Hematopoietic multipotent progenitor cell (in vitro differentiated cells): ENCODE measurements at regions not wholly inside any gene's neighbourhood (a gene's known extent, or its start where the extent isn't known, plus 50 kb on each side); places are given as distances from the start of the nearest gene placed in this dataset.
"Not testable (repeated sequence)": the region's sequence is repeated elsewhere in the genome, so short reads cannot be mapped to it uniquely, and the experiment has no call there.

Experiments
- DNase-seq, 3 donors: peaks; one replicate each; pipeline ENCODE4 v3.0.0-alpha.2; 2011 to 2015; ENCODE audit warnings: low read depth in 2 of 3, low spot score in 2 of 3

GRCh38 chr10:65751218-65751617 lies 1174.6 kb upstream of the LRRTM3 start:
- DNase-seq, result no peak

DNA sequence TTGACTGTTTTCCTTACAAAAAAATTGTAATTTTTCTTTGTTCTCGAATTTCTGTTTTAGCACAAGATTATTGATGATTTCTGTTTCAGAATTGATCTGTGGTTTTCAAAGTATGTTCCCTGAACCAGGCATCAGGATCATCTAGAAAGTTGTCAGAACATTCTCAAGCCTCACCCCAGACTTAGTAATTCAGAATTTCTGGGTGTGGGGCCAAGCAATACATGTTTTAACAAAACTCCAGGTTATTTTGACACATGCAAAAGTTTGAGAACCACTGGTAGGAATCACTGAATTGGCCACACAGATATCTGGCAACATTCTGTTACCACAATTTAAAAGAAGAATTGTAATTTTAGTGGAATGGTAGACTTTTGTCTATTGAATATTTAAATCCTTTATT lies 1173.9 kb upstream of the LRRTM3 start:
- DNase-seq, result no peak

DNA sequence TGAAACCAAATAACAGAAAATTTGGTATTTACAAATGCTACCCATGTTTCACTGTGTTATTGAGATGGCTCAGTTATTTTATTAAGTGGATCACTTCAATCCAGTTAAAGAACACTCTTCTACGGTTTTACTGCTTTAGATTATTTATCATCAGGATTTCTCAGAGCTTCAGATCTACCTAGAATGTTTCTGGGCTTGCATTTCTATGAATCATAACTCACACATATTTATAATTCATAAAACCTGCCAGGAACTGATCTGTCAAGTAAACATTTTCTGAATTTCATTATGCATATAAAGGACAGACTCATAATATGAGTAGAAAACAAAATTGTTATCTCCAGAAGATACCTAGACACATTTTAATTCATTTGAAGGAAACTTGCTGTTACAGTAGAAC lies 1172.3 kb upstream of the LRRTM3 start:
- DNase-seq, result no peak

GRCh38 chr10:65754112-65754511 lies 1171.7 kb upstream of the LRRTM3 start:
- no peak for DNase-seq

GRCh38 chr10:65762311-65762710 lies 1163.5 kb upstream of the LRRTM3 start:
- DNase-seq, result no peak

DNA sequence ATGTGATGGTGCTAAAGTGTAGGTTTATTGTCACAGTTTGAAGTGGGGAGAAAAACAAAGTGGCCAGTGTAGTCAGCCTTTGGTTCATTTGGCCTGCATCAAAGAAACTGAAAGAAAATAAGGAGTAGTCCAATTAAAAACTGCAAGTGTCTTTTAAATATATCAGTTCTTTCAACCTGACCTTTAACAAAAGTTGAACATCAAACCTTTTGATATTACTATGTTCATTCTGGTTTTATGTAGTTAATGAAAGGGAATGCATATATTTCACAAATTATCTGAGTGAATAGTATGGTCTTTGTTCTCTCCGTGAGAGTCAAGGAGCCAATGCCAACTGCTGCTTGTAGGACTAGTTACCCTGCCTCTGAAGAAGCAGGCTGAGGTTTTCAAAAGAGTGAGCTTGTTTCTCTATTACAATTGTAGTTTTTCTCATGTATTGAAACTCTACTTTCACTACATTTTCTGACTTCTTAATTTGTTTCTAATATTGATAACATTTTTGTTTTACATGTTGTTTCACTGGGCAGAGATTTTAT lies 1160.8 kb upstream of the LRRTM3 start:
- no peak for DNase-seq

- no peak for DNase-seq
Measured at GRCh38 chr10:65769828-65770227, 1156.0 kb upstream of the LRRTM3 start.

GRCh38 chr10:65778753-65779152 lies 1147.1 kb upstream of the LRRTM3 start:
- no peak for DNase-seq

DNA sequence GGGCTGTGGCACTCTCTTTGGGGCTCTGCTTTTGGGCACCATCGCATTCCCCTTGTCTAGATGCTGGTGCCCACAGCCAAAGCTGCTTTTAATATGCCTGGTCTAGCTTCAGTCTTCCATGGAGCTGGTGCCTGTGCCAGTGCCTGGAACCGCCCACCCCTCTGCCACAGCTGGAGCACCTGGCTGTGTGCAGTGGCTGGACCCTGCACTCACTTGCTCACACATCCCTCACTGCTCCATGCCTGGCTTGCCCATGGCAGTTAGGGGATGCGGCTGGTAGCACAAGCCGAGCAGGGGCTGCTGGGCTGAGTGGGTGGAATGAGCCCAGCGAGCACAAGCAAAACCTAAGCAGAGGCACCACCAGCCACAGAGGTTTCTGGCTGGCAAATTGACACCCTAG lies 1145.9 kb upstream of the LRRTM3 start:
- no peak for DNase-seq

DNA sequence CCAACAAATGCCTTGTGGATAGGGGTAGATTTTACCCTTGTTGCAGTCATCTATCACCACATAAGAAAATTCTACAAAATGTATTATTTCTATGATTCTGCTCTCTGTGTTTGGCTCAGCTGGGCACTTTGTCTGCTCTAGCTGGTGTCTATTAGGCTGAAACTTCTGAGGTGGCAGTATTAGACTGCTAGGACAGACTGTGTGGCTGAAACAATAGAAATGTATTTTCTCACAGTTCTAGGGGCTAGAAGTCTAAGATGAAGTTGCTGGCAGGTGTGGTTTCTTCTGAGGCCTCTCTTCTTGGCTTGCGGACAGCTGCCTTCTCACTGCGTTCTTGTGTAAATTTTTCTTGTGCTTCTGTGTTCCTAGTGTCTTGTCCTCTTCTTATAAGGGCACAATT lies 1139.6 kb upstream of the LRRTM3 start:
- DNase-seq, result no peak

GRCh38 chr10:65787571-65787970 lies 1138.3 kb upstream of the LRRTM3 start:
- DNase-seq, result no peak

DNA sequence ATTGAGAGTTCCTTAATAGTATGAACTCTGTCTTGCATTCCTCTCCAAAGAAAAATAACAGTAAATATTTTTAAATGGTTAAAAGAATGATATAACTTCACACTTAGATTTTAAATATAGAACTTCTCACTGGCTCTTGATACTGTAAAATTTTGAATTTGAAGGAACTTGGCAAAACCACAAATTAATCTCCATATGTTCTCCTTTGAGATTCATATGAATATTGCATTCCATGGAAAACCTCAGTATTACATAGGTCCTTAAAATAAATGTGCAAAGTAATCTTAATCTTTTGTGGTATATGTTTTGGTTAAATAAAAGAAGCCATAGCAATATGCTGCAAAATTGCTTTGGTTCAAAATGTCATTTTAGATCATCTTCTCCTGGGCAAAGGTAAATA lies 1137.6 kb upstream of the LRRTM3 start:
- no peak for DNase-seq

- no peak for DNase-seq
Measured at GRCh38 chr10:65791979-65792378, 1133.9 kb upstream of the LRRTM3 start.

- DNase-seq, result peak in 1 of 3 donors; percentile 16
Measured at GRCh38 chr10:65793738-65794425, 1132.0 kb upstream of the LRRTM3 start.

DNA sequence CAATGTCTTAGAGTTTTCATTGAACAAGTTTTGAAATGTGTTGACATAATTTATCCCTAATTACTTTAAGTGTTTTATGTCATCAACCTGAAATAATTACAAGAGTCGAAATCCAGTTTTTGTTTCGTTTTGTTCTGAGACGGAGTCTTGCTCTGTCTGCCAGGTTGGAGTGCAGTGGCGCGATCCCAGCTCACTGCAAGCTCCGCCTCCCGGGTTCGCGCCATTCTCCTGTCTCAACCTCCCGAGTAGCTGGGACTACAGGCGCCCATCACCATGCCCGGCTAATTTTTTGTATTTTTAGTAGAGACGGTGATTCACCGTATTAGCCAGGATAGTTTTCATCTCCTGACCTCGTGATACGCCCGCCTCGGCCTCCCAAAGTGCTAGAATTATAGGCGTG lies 1131.0 kb upstream of the LRRTM3 start:
- not testable (repeated sequence) for DNase-seq

- no peak for DNase-seq
Measured at GRCh38 chr10:65796472-65796871, 1129.4 kb upstream of the LRRTM3 start.

DNA sequence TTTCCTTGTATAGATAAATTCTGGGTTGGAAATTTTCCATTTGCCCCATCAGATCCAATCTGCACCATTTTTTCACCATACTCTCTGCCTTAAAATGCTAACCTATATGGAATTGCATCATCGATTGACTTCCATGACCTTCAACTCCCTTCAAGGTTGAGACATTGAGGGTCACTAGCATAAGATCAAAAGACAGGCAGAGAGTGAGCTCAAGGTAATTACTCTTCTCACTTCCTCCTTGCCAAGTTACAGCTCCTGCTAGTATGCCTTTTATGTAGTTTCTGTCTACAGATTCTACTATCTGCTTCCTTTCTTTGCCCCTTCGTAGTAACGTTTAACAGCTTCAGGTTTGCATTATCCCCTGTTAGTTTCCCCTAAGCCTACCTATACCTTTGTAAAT lies 1127.7 kb upstream of the LRRTM3 start:
- DNase-seq, result no peak

GRCh38 chr10:65802391-65802790 lies 1123.4 kb upstream of the LRRTM3 start:
- DNase-seq, result no peak

DNA sequence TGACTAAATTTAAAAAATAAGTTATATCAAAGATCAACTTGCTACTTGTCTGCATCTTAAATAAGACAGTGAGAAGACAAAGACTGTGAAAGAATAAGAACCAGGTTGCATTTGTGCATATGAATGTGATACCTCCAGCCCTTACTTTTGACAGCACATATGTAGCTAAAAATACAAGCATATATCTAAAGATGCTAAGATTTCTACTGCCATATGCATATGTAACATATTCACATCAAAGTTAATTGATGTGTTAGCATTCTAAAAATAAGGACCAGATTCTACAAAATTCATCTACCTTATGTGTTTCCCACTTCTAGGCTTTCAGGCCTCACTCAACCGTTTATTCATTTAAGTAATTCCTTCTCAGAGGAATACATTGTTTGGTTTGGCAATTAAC lies 1120.3 kb upstream of the LRRTM3 start:
- DNase-seq, result no peak

DNA sequence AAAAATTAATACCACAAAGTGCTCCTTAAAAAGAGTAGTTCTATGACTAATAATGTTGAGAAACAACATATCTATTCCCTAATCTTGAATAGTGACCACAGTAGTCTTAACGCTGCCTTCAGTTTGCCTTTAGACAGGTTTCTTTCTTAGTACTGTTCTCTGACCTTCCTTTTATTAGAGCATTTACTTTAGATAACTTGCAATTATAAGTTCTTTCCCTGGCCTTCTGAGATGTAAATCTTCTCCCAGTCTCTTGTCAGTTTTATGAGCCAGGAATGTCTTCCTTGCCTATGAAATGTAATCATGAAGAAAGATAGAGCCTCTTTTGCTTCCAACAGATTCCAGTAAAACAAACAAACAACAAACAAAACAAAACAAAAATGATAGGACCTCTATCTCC lies 1119.8 kb upstream of the LRRTM3 start:
- DNase-seq, result no peak

- DNase-seq, result no peak
Measured at GRCh38 chr10:65808687-65809333, 1117.0 kb upstream of the LRRTM3 start.

DNA sequence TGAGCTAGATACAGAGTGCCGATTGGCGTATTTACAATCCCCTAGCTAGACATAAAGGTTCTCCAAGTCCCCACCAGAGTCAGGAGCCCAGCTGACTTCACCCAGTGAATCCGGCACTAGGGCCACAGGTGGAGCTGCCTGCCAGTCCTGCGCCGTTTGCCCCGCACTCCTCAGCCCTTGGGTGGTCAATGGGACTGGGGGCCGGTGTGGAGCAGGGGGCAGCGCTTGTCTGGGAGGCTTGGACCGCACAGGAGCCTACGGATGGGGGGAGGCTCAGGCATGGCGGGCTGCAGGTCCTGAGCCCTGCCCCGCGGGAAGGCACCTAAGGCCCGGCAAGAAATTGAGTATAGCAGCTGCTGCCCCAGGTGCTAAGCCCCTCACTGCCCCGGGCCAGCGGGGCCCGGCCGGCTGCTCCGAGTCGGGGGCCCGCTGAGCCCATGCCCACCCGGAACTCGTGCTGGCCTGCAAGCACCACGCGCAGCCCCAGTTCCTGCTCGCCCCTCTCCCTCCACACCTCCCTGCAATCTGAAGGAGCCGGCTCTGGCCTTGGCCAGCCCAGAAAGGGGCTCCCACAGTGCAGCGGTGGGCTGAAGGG lies 1113.8 kb upstream of the LRRTM3 start:
- DNase-seq, result no peak
